ENCODE measurements at regions not wholly inside any gene's neighbourhood (a gene's known extent, or its start where the extent isn't known, plus 50 kb on each side); places are given as distances from the start of the nearest gene placed in this dataset.

DNA sequence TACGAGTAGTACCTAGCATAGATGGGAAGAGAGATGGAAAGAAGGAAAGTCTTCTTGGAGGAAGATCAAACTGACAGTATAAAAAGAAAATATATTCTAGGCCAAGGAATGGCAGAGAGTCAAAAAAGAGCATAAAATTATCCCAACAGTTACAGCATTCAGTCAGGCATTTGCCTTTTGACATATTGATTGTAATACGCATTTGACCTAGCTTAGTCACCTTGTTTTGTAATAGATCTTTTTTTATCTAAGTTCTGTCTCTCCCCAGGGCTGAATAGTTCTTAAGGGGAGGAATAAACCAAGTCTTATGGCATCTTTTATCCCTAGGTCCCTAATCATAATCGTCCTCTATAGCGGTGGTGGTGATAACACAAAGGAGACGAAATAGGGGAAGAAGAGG, 657.3 kb upstream of the PIK3C3 start:
- H3K36me3 ChIP-seq = no peaks in the 10 kb centered on the region
- no peaks in the 10 kb centered on the region for H3K27me3 ChIP-seq
- H3K27ac ChIP-seq = no peak overlapping the region
- TF ChIP-seq CTCF (IDR thresholded peaks at IDR 0.05) (no peak), EP300 (IDR thresholded peaks at IDR 0.05) (no peak), POLR2AphosphoS5 (IDR thresholded peaks at IDR 0.05) (no peak), POLR2A (IDR thresholded peaks at IDR 0.05) (no peak)
- no peaks in the 10 kb centered on the region for H3K4me1 ChIP-seq
- H3K9me3 ChIP-seq = no peaks in the 10 kb centered on the region
- no peak for DNase-seq (ENCODE audit: low spot score in 2 of 2)
- H3K4me3 ChIP-seq = no peak overlapping the region
- WGBS = 86% methylated on average over 5 of the region's 5 CpGs

DNA sequence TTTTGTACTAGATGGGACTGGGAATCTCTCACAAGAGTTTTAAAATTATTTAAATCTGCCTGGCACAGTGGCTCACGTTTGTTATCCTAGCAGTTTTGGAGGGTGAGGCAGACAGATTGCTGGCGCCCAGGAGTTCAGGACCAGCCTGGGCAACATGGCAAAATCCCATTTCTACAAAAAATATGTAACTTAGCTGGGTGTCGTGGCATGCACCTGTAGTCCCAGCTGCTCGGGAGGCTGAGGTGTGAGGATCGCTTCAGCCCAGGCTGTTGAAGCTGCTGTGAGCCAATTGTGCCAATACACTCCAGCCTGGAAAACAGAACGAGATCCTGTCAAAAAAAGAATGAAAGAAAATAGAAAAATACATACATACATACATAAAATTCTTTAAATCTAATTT, 685.7 kb upstream of the PIK3C3 start:
- Histone ChIP-seq H3K27me3 (no peaks in the 10 kb centered on the region), H3K4me3 (no peak overlapping the region), H3K4me1 (no peaks in the 10 kb centered on the region), H3K27ac (no peak overlapping the region), H3K9me3 (no peaks in the 10 kb centered on the region), H3K36me3 (no peaks in the 10 kb centered on the region)
- DNase-seq (ENCODE audit: low spot score in 2 of 2) = no peak
- TF ChIP-seq POLR2A (IDR thresholded peaks at IDR 0.05) (no peak), EP300 (IDR thresholded peaks at IDR 0.05) (no peak), POLR2AphosphoS5 (IDR thresholded peaks at IDR 0.05) (no peak), CTCF (IDR thresholded peaks at IDR 0.05) (no peak)
- WGBS = 83% methylated on average over 6 of the region's 6 CpGs

DNA sequence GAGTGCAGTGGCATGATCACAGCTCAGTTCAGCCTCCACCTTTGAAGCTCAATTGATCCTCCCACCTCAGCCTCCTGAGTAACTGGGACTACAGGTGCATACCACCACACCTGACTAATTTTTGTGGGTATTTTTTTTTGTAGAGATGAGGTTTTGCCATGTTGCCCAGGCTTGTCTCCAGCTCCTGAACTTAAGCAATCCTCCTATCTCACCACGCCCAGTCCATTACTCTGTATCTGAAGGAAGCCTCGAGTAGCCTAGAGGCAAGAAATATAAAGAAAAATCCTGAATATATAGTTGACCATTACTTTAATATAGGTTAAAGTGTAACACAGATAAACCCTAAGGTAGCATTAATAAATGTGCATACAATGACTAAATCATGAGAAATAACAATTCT, 686.8 kb upstream of the PIK3C3 start:
- no peaks in the 10 kb centered on the region for H3K36me3 ChIP-seq
- no peak overlapping the region for H3K27ac ChIP-seq
- TF ChIP-seq EP300 (IDR thresholded peaks at IDR 0.05) (no peak), CTCF (IDR thresholded peaks at IDR 0.05) (no peak), POLR2A (IDR thresholded peaks at IDR 0.05) (no peak), POLR2AphosphoS5 (IDR thresholded peaks at IDR 0.05) (no peak)
- DNase-seq (ENCODE audit: low spot score in 2 of 2) = no peak
- WGBS = 72% methylated on average over 2 of the region's 2 CpGs
- H3K27me3 ChIP-seq = no peaks in the 10 kb centered on the region
- no peak overlapping the region for H3K4me3 ChIP-seq
- H3K9me3 ChIP-seq = no peaks in the 10 kb centered on the region
- H3K4me1 ChIP-seq = no peaks in the 10 kb centered on the region

GRCh38 chr18:41266616-41267015, 688.4 kb upstream of the PIK3C3 start:
- DNase-seq (ENCODE audit: low spot score in 2 of 2) = no peak
- H3K4me1 ChIP-seq = no peaks in the 10 kb centered on the region
- H3K4me3 ChIP-seq = no peak overlapping the region
- no peaks in the 10 kb centered on the region for H3K36me3 ChIP-seq
- TF ChIP-seq EP300 (IDR thresholded peaks at IDR 0.05) = no peak
- no peak for TF ChIP-seq CTCF (IDR thresholded peaks at IDR 0.05)
- no peak for TF ChIP-seq POLR2A (IDR thresholded peaks at IDR 0.05)
- no peak overlapping the region for H3K27ac ChIP-seq
- WGBS = 60% methylated on average over 3 of the region's 3 CpGs
- no peaks in the 10 kb centered on the region for H3K27me3 ChIP-seq
- H3K9me3 ChIP-seq = no peaks in the 10 kb centered on the region

GRCh38 chr18:41266204-41266603, 688.8 kb upstream of the PIK3C3 start:
- Histone ChIP-seq H3K27ac (no peak overlapping the region), H3K27me3 (no peaks in the 10 kb centered on the region), H3K9me3 (no peaks in the 10 kb centered on the region), H3K36me3 (no peaks in the 10 kb centered on the region), H3K4me1 (no peaks in the 10 kb centered on the region), H3K4me3 (no peak overlapping the region)
- no peak for DNase-seq (ENCODE audit: low spot score in 2 of 2)
- 74% methylated on average over 5 of the region's 5 CpGs for WGBS
- TF ChIP-seq POLR2AphosphoS5 (IDR thresholded peaks at IDR 0.05) = no peak
- TF ChIP-seq EP300 (IDR thresholded peaks at IDR 0.05) = no peak
- TF ChIP-seq POLR2A (IDR thresholded peaks at IDR 0.05) = no peak
- TF ChIP-seq CTCF (IDR thresholded peaks at IDR 0.05) = no peak
